ENCODE measurements at regions not wholly inside any gene's neighbourhood (a gene's known extent, or its start where the extent isn't known, plus 50 kb on each side); places are given as distances from the start of the nearest gene placed in this dataset.

DNA sequence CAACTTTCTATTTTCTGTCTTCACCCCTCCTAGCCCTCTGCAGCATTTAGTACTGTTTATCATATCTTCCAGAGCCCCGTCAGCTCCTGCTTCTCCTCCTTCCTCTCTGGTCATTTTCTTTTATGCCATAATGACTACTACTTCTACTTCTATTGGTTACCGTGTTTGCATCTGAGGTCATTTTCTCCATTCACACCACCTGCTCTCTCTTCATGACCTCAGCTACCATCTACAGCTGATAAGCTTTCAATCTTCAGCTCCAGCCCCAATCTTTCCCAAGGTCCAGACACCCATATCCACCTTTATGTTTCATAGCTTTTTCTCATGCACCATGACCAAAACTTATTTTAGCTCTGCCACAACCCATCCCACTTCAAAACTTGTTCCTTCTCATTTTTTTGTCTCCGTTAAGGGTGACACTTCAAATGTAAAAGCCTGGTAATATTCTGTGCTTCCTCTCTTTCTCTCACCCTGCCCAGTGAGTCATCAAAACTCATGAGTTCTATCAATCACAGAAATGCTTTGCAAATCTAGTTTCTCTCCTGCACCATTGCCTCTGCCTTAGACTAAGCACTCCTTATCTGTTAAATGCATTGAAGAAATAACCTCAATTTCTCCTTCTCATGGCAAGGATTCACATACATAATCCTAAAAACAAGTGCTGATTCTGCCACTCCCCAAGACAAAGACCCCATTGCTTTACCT is 71.3 kb upstream of the IQCM start:
- CTCF ChIA-PET: interaction anchor here (1.3 to 2.2 kb wide), 4 partner anchors 7 to 28 kb away, joined by 3 to 9 read pairs (median 3); no protein-coding TSS in a partner anchor
- POLR2A ChIA-PET: no interaction called here
- DNase-seq (ENCODE audit: extremely low spot score): no peak
- TF ChIP-seq, protein P1, sequence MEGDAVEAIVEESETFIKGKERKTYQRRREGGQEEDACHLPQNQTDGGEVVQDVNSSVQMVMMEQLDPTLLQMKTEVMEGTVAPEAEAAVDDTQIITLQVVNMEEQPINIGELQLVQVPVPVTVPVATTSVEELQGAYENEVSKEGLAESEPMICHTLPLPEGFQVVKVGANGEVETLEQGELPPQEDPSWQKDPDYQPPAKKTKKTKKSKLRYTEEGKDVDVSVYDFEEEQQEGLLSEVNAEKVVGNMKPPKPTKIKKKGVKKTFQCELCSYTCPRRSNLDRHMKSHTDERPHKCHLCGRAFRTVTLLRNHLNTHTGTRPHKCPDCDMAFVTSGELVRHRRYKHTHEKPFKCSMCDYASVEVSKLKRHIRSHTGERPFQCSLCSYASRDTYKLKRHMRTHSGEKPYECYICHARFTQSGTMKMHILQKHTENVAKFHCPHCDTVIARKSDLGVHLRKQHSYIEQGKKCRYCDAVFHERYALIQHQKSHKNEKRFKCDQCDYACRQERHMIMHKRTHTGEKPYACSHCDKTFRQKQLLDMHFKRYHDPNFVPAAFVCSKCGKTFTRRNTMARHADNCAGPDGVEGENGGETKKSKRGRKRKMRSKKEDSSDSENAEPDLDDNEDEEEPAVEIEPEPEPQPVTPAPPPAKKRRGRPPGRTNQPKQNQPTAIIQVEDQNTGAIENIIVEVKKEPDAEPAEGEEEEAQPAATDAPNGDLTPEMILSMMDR (IDR thresholded peaks at IDR 0.05; ENCODE audit: control extremely low read depth, extremely low read depth, low read depth, missing control alignments): no peak

DNA sequence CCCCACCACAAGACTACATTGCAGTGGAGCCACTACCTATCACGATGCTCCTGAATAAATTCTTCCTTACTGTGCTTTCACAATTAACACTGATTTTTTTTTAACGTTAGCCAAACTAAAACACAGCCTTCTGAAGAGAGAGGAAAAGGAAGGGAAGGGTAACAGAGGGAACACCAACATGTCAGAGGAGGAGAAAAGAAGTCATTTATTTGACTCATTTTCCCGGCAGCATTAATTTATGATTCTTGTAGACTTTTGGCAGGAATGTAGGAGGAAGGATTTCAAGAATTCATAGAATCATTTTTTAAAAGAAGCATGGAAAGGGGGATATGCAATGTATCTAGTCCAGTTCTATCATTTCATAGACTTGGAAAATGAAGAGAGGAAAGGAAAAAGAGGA is 74.3 kb upstream of the IQCM start:
- POLR2A ChIA-PET: no interaction called here
- TF ChIP-seq, protein P1 (IDR thresholded peaks at IDR 0.05; ENCODE audit: control extremely low read depth, extremely low read depth, low read depth, missing control alignments): no peak
- DNase-seq (ENCODE audit: extremely low spot score): no peak
- CTCF ChIA-PET: no interaction called here

DNA sequence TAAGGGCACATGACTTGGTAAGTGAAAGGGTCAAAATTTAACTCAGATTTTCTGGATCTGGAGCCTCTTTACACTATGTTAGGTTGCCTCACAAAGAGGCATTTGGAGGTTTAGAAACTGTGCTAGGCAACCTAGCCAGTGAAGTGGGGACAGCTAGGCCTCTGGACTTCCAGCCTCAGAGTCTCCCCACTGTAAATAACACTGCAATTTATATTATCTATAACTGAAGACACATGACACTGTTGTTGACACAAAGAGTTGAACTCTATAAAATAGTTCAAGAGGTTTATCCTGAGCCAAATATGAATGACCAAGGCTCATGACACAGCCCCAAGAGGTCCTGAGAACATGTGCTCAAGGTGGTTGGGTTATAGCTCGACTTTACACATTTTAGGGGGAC is 74.9 kb upstream of the IQCM start:
- ChIA-PET POLR2A (no interaction called here), CTCF (no interaction called here)
- no peak for DNase-seq (ENCODE audit: extremely low spot score)
- TF ChIP-seq, protein P1 (IDR thresholded peaks at IDR 0.05; ENCODE audit: control extremely low read depth, extremely low read depth, low read depth, missing control alignments): no peak

DNA sequence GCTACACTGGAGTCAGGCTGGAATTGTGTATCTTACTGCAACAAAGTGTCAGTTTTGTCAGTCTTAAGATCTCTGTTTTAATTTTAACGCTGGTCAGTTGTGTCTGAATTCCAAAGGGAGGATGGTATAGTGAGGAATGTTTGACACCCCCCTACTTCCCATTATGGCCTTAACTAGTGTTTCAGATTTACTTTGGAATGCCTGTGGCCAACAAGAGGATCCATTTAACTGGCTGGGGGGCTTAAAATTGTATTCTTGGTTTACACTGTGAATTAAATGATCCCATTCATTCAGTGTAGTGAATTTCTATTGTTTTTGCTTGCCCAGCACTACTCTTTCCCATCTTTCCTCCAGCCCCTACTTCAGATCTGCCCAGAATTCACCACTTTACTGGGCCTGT is 75.8 kb upstream of the IQCM start:
- POLR2A ChIA-PET: no interaction called here
- CTCF ChIA-PET: no interaction called here
- no peak for DNase-seq (ENCODE audit: extremely low spot score)
- TF ChIP-seq, protein P1 (IDR thresholded peaks at IDR 0.05; ENCODE audit: control extremely low read depth, extremely low read depth, low read depth, missing control alignments): no peak

DNA sequence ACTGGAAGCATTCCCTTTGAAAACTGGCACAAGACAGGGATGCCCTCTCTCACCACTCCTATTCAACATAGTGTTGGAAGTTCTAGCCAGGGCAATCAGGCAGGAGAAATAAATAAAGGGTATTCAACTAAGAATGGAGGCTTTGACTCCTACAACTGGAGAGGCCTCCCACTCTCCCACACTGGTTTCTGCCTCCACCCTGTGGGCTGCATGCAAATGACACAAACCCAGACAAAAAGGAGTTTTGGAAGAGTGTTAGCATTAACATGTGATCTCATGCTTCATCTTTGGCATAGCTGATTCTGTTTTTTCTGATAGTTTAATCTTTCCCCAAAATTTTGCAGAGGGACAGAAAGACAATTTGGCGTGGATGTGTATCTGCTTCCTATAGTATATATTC is 80.8 kb upstream of the IQCM start:
- TF ChIP-seq, protein P1 (IDR thresholded peaks at IDR 0.05; ENCODE audit: control extremely low read depth, extremely low read depth, low read depth, missing control alignments): peak; percentile 28
- CTCF ChIA-PET: interaction anchor here (1.1 kb wide), 1 partner anchor 525 kb away, joined by 3 read pairs; no protein-coding TSS in a partner anchor
- no peak for DNase-seq (ENCODE audit: extremely low spot score)
- POLR2A ChIA-PET: no interaction called here

DNA sequence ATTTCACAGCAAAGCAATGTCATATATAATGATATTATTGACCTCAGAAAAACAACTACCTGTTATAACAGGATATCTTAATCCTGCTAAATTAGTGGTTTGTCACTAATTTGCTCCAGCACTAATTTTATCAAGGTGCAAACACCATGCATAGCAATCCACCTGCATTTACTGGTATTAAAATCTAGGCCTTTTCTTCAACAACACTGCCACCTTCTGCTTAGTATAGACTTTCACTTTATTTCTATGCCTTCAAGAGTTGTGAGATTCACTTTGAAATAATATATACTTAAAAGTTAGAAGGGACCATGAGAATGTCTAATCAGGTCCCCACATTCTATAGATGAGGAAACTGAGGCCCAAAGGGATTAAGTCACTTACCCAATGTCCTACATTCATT is 82.1 kb upstream of the IQCM start:
- ChIA-PET POLR2A (no interaction called here), CTCF (interaction anchor here (0.7 to 0.9 kb wide), 3 partner anchors 12 to 526 kb away, joined by 3 to 4 read pairs (median 4); no protein-coding TSS in a partner anchor)
- DNase-seq (ENCODE audit: extremely low spot score): no peak
- TF ChIP-seq, protein P1 (IDR thresholded peaks at IDR 0.05; ENCODE audit: control extremely low read depth, extremely low read depth, low read depth, missing control alignments): peak; percentile 32
